GM18868 (cell line): ENCODE measurements at regions not wholly inside any gene's neighbourhood (a gene's known extent, or its start where the extent isn't known, plus 50 kb on each side); places are given as distances from the start of the nearest gene placed in this dataset.
"Not testable (repeated sequence)": the region's sequence is repeated elsewhere in the genome, so short reads cannot be mapped to it uniquely, and the experiment has no call there.

Experiments used
- ATAC-seq: cut with Tn5 transposase; IDR thresholded peaks from one replicate; pipeline ENCODE4 v1.9.1; 2021; ENCODE audit warnings: mild to moderate bottlenecking, moderate library complexity; ENCODE audit not compliant: unreplicated experiment

DNA sequence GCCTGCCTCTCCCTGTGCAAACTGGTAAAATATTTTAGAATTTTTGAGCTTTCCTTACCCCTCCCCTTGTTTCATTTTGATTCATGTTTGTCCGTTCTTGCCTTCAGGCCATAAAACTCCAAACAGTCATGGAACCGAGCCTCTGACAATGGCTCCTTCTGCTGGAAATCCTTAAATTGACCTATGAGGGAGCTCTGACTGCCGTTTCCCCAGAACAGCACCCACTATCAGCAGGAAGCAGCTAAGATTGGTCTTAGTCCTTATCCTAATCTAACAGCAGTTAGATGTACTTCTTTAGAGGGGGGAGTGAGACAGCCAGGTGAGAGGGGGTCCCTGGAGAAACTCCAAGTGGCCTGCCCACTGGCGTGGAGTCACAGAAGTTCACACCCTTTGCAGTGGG is 106.7 kb downstream of the FAM174A start:
- ATAC-seq: no peak

DNA sequence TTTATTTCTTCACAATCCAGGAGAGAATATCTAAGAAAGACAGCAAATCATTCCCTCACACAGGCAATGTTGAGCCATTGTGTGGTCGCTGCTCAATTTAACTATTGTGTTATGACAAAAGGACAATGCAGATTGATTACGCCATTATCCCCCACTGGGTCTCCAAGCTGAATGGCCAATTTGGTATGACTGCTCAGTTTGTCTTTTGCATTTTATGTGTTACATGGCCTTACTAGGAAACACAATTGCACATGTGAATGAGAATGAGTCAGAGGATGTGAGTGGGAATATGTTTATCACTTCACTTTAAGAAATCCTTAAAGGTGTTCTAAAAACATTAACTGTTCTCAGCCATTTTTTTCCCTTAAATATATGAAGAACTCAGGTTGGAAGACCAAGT is 108.3 kb downstream of the FAM174A start:
- ATAC-seq: no peak

DNA sequence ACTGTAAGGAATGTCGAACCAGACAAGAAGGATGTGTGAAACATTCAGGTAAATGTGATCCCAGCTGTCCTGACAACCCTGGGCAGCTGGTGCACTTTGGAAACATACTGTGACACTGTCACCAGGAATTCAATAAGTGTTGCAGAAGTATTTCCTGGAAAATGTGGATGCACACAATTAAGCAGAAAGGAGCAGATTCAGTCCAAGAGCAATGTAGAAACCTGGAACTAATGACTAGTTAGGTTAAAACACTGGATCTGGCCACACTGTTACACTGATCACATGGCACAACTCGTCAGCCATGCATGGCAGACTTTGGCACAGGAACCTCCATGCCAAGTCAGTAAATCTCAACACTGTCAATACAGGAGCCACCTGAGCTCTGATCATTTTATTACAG is 109.0 kb downstream of the FAM174A start:
- ATAC-seq: no peak

DNA sequence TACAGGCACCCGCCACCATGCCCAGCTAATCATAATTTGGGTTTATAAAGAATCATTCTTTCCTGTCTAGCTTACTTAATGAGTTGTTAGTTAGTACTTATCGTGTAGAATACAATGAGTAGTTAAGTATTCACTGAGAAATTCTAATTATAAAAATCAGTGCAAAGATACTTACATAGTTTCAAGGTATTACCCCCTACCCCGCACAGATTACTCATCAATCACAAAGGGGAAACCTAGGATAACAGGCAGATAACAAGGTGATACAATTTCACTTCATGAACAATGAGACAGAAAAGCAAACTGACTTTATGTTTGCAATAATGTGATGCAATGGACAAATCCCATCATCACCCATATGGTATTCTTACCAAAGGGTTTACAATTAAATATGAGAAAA is 109.6 kb downstream of the FAM174A start:
- ATAC-seq: no peak

DNA sequence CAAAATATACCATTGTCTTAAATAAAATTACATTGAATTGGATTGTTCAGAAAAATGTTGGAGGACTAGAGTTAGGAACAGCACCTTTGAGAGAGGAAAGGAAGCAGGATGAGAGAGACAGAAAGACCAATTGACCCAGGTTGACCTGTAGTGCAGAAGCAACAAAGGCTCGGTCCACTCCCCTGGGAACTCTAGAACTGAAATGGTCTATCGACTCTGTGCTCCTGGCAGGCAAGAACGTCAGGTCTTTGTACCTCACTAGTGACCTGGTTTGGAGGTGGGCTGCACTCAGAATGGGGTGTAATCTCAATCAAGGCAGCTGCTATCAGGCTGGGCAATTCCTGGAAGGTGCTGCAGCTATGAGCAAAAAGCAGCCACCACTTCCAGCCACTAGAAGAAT is 110.8 kb downstream of the FAM174A start:
- ATAC-seq: no peak

DNA sequence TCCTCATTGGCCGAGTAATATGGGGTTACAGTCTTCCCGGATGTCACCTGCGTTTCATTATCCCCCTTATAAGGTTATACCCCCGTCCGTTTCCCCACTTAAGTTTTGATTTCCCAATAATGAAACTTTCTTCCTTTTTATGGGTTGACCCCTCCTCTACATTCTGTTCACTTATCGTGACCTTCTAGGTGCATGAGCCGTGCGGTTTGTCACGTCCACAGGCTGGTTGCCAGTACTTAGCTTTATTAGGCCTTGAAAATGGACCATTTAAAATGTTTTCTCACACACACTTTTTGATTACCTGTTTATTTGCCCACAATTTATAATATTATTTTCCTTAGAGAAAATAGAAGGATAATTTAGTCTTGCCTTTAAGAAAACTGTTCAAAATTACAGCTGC is 111.5 kb downstream of the FAM174A start:
- ATAC-seq: no peak

DNA sequence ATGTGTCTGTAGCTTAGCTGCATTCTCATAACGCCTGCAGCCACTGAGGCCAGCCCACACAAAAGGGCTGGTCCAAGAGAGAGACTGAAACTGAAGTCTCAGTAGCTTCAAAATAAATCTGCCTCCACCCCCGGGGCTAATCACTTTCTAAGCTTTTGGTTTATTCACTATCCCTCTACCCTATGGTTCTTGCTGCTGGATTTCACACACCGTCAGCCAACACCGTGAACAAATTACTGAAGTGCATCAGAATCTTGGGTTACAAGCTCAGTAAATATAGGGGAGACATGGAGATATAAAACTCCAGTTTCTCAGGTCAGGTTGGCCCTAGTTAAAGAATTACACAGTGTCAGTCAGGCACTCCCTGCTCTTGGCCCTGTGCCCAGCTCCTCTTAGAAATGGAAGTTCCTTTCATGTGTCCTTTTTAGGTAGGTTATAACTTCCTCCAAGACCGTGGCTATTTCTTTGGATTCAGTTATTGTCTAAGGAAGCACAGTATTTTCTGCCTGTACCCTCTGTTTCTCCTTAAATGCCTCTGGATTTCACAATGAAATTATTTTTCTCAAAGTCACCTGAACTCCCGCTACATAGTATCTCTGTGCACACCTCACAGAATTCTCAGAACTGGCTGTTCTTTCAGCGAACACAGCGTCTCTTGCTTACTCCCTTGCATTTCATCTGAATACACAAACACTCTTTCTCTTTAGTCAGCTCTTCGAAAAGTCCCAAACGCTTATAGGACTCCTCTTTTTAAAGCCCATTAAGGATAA is 112.5 kb downstream of the FAM174A start:
- ATAC-seq: peak; percentile 49

DNA sequence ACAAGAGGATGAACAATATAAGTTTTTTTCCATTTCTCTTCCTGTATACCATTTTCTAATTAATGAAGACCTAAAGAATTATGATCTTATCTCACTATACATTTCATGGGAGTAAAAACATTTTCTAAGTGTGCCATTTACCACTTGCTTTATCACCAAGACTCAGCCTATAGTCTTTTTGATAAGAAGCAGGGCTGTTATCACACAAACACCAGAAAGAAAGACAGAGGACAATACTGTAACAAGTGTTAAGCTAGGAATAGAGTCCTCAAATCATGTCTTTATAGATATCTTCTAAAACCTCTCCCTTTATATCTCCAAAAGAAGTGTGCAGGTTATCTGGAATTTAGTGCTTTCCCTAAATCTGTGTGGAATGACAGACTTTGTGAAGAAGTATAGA is 119.7 kb downstream of the FAM174A start:
- ATAC-seq: no peak

DNA sequence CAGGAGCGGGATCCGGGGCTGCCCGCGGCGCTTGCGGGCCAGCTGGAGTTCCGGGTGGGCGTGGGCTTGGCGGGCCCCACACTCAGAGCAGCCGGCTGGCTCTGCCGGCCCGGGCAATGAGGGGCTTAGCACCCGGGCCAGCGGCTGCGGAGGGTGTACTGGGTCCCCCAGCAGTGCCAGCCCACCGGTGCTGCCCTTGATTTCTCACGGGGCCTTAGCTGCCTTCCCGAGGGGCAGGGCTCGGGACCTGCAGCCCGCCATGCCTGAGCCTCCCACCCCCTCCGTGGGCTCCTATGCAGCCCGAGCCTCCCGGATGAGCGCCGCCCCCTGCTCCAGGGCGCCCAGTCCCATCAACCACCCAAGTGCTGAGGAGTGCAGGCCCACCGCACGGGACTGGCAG is 121.6 kb downstream of the FAM174A start:
- not testable (repeated sequence) for ATAC-seq

DNA sequence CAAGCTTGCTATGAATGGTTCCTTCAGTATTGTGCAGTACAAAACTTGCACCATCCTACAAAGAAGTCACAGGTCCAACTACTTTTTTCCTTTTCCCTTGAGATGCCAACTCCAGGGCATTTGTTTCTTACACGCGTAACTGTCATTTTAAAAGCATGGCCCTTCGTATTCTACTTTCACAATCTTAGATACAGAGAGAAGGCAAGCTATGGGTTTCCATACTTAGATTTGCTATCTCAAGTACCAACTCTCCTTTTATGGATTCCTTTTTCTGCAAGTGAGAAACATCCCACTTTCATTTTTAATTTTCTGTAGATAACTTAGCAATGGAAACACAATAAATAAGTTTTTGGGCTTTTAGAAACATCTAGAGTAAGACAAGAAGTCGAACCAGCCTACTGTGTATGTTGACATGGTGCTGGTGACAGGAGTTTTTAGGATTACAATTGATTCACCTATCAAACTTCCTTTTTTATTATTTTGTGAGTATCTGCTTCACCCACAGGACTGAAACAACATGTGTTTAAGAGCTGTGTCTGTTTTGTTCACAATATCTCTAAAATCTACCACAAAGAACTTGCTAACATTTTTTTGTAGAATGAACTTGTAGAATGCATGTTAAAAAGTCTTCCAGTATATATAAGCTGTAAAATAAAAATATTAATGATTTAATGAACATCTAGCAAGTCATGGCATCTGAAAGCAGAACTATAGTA is 124.1 kb downstream of the FAM174A start:
- ATAC-seq: no peak

DNA sequence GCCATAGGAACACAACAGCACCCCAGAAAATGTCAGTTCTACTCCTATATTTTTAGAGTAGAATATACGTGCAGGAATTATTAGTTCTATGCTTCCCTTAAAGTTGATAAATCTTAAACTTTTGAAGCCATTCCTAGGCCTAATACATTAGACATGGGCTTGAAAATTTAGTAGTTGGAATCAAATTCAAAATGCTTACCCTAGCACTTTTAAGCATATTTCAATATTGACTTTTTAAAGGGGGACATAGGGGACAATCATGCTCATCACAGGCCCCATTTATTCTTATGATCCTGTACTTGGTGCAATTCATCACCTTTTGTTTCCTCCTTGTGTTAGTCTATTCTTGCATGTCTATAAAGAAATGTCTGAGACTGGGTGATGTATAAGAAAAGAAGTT is 129.0 kb downstream of the FAM174A start:
- no peak for ATAC-seq

DNA sequence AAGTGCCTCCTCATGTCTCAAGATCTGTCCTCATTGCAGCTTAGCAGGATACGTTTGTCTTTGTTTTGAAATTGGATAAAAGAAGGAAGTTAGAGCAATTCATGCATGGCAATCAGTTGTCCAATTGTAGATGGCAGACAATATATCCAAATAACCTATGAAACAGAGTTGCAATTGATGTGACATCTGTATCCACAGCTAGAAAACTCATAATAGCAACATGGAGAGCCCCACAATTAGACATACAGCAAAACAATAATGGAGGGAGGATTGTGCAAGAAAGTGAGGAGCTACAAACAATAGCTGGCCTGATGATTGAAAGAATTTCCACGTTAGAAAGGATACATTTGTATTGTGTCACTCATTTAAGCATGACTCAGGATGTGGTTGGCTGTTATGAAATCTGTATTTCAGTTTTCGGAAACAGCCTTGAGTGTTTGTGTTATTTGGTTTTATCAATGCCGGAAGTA is 132.0 kb downstream of the FAM174A start:
- no peak for ATAC-seq

DNA sequence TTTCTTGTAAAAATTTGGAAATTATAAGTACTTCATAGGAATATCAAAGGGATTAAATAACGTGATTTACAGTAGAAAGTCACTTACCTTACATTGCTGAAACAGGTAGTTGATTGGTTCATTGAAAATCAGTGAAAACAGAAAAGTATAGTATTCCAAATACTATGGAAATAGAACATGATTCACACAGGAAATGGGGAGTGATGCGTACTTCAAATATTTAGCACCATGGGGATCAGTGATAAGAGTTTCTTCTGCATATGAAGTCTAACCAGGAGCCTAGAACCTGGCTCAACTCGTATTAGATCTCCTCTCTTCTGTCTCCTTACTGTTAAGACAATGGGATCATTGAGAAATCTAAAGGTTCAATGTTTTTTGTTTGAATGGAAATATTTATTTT is 133.3 kb downstream of the FAM174A start:
- ATAC-seq: no peak

DNA sequence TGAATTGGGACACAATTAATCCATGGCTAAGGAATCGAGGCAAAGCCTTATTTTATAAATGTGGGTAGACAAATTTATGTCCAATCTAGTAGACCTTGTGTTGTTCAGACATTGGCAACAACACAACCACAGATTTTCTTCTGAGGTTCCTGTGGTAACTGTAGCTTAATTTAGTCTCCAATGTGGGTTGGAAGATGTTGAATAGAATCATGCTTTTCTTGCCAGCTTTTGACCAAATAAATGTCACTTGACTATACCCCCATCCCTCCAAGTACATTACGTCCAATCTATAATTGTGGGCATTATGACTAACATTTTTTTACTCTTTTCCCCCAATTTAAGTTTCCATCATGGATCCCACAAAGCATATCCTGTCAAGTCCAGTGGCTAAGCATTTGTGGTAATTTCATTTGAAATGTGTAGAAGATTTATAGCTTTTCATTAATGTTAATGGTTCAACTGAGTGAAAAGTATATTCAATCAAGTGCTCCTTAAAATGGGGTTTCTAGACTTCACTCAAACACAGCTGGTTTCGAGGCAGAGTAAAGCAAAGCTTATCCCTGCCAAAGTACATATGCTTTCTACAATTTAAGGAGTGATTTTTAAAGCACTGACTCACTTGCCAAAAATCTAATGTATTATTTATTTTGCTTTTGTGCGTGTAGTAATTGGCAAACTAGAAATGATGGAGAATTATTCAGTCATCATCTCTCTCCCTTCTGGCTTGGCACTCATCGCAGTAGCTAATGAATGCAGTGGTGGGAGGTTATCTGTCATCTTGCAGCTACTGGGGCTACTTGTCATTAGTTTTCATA is 141.8 kb downstream of the FAM174A start:
- no peak for ATAC-seq

DNA sequence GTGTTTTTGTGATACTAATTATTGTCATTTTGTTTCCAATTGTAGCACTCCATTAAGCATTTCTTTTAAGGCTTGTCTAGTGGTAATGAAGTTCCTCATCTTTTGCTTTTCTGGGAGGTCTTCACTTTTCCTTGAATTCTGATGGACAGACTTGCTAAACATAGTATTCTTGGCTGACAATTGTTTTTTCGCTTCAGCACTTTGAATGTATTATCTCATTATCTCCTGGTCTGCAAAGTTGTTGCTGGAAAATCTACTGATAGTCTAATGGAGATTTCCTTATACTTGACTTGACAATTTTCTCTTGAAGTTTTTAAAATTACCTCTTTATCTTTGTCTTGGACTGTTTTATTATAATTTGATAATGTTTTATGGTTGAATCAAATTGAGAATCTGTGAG is 147.5 kb downstream of the FAM174A start:
- ATAC-seq: no peak

DNA sequence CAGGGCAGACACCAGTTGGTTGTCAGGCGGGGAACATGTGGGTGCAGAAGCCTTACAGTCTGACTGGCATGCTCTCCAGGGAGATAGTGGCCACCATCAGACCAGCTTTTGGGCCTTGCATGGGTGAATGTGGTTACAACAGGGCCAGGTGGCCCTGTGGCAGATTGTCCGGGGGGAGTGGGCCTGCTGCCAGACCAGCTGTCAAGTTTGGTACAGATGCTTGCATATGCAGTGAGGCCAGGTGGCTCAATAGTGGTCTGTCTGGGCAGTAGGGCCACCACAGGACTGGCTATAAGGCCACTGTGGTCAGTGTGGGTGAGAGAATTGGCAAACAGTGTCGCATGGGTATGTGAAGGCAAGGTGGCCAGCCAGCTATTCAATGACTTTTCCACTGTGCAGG is 148.7 kb downstream of the FAM174A start:
- ATAC-seq: no peak

DNA sequence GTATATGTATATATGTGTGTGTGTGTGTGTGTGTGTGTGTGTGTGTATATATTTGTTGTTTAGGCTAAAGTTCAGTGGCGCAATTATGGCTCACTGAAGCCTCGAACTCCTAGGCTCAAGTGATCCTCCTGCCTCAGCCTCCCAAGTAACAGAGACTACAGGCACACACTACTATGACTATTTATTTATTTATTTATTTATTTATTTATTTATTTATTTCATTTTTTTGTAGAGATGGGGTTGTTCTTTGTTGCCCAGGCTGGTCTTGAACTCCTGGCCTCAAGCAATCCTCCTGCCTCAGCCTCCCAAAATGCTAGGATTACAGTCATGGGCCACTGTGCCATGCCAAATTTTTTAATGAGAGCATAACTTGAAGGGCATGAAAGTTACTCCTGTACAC is 149.9 kb downstream of the FAM174A start:
- not testable (repeated sequence) for ATAC-seq

DNA sequence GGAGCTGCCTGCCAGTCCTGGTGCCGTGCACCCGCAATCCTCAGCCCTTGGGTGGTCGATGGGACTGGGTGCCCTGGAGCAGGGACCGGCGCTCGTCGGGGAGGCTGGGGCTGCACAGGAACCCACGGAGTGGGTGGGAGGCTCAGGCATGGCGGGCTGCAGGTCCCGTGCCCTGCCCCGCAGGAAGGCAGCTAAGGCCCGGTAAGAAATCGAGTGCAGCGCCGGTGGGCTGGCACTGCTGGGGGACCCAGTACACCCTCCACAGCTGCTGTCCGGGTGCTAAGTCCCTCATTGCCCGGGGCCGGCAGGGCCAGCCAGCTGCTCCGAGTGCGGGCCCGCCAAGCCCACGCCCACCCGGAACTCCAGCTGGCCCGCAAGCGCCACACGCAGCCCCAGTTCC is 153.7 kb downstream of the FAM174A start:
- ATAC-seq: not testable (repeated sequence)

DNA sequence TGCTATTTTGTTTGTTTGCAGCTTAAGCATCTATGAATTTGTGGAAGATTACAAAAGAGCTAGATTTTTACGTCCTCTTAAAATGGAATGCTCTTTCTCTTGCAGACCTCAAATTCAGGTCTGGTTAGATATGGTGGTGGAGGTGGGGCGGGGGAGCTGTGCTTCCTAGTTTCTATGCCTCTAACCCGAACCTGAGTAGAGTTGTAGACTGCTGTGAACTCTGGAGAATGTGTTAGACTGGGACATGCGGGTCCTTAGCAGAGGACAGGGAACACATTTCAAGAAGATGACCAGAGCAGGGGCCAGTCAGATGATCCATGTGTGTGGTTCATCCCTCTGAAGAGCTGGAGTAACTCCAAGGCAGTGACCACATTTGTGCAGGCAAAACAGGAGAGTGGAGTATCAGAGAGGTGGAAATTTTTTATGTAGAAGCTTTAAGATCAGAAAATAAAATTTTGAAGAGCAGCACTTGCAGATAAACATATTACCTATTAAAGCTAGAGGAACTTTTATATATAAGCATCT is 154.9 kb downstream of the FAM174A start:
- no peak for ATAC-seq

DNA sequence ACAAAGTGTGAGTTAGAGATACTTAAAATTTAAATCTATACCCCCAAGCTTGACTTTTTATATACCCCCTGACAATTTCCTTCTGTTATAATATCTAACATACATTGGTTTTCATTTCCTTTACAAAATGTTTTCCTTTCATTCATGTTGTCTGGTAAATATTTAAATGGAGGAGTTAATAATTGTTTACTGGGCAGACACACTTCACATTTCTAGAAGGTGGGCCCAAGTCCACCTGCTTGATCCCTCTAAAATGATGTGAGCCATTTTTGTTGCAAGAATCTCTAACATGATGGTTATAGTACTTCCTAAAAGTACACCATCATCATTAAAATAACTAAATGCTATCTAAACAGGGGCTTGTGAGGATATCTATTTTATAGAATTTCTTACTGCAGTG is 155.9 kb downstream of the FAM174A start:
- no peak for ATAC-seq

DNA sequence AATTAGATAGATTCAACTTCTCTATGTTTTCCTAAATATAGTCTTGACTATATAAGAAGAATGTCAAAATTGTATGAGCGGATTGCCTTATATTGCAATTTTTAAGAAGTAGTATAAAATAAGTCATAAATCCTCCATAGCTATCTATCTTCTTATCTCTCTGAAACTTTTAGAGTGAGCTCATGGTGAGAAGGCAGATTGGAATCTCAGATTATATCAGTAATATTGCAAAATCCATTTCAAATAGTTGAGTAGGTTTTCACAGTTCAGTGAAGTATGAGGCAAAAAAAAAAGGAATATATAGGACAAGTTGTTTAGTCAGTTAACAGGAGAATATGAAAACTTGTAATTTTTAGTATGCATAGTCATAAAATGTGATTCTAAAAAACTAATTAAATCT is 156.4 kb downstream of the FAM174A start:
- no peak for ATAC-seq
